ENCODE measurements at regions not wholly inside any gene's neighbourhood (a gene's known extent, or its start where the extent isn't known, plus 50 kb on each side); places are given as distances from the start of the nearest gene placed in this dataset.

DNA sequence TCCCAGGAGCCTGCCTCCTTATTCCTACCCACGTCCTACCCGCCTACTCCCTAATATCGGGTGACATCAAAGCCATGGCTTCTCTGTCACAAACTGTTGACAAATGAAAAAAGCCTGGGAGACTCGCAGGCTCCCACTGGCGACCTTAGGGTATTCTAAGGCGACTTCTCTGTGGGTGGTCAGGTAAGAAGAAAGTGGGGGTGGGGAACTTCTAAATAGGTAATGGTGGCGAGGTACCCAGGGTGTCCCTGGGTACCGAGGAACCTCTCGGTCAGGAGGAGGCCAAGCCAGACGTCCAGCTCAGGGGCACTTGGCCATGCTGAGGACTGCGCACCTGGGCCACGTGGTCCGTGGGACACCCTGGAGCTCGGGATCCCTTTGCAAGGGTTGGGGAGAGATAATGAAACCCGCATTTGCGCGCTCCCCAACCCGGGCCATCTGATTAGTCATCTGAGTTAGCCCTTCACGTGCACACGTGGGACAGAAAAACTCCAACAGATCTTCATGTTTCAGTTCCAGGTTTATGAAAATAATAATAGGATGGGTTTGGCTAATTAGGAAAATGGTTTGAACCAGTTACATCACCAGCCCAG, 78.2 kb downstream of the NR2F2 start:
- Histone ChIP-seq H3K27me3 (ENCODE audit: low read depth, low read length) (peaks cover 47% of the 10 kb centered on the region), H3K4me1 (ENCODE audit: control insufficient read depth in 1 of 2, insufficient read depth in 2 of 2, low read length in 2 of 2) (peaks cover 0 to 11% of the 10 kb centered on the region in 2 donors), H3K36me3 (ENCODE audit: control insufficient read depth in 1 of 2, insufficient read depth in 2 of 2, low read length in 2 of 2) (no peaks in the 10 kb centered on the region), H3K27ac (ENCODE audit: low read length) (no peak overlapping the region), H3K9me3 (ENCODE audit: control insufficient read depth in 1 of 2, low read length in 2 of 2) (no peaks in the 10 kb centered on the region), H3K4me3 (ENCODE audit: low read depth in 1 of 2, low read length in 2 of 2) (peak overlapping the region in 1 of 2 donors; percentile 50)

DNA sequence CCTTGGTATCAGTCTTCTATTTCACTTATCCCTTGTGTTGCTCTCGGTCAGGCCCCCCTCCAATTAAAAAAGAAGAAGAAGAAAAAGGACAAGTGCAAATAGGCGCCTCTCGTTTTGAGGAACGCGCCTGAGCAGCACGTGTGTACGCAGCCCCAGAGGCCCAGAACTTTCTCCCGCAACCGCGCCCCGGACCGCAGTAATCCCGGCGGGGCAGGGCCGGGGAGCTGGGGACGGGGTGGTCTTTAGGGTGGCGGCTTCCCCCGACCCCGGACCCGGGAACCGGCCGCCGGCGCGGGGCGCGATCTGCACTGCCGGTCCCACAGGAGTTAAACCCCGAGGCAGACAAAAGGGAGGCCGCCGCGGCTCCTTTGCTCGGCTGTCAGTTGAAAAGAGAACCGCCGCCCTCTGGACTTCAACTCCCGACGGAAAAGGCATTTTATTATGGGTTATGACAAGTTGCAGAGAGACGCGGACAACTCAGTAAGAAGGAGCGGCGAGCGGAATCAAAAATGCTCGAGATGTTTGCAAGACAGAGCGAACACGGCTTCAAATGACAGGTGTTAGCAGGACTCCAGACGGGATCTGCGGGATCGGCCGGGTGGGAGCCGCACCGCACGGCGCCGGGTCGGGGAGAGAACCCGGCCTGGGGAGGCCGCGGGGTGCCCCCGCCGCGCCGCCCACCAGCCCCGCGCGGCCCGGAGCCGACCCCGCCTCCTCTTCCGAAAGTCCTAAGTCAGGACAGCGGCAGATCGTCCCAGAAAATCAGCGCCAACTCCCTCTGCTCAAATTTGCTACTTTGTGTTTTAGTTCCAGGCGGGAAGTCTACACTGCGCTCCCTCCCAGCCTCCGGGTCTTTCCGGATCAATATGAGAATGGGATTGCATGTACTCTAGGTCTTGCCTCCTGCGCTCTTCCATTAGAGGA, 79.0 kb downstream of the NR2F2 start:
- peak overlapping the region in 1 of 2 donors; percentile 50 for H3K4me3 ChIP-seq (ENCODE audit: low read depth in 1 of 2, low read length in 2 of 2)
- H3K27me3 ChIP-seq (ENCODE audit: low read depth, low read length): peaks cover 48% of the 10 kb centered on the region
- peaks cover 0 to 11% of the 10 kb centered on the region in 2 donors for H3K4me1 ChIP-seq (ENCODE audit: control insufficient read depth in 1 of 2, insufficient read depth in 2 of 2, low read length in 2 of 2)
- H3K9me3 ChIP-seq (ENCODE audit: control insufficient read depth in 1 of 2, low read length in 2 of 2): no peaks in the 10 kb centered on the region
- no peaks in the 10 kb centered on the region for H3K36me3 ChIP-seq (ENCODE audit: control insufficient read depth in 1 of 2, insufficient read depth in 2 of 2, low read length in 2 of 2)
- H3K27ac ChIP-seq (ENCODE audit: low read length): no peak overlapping the region

DNA sequence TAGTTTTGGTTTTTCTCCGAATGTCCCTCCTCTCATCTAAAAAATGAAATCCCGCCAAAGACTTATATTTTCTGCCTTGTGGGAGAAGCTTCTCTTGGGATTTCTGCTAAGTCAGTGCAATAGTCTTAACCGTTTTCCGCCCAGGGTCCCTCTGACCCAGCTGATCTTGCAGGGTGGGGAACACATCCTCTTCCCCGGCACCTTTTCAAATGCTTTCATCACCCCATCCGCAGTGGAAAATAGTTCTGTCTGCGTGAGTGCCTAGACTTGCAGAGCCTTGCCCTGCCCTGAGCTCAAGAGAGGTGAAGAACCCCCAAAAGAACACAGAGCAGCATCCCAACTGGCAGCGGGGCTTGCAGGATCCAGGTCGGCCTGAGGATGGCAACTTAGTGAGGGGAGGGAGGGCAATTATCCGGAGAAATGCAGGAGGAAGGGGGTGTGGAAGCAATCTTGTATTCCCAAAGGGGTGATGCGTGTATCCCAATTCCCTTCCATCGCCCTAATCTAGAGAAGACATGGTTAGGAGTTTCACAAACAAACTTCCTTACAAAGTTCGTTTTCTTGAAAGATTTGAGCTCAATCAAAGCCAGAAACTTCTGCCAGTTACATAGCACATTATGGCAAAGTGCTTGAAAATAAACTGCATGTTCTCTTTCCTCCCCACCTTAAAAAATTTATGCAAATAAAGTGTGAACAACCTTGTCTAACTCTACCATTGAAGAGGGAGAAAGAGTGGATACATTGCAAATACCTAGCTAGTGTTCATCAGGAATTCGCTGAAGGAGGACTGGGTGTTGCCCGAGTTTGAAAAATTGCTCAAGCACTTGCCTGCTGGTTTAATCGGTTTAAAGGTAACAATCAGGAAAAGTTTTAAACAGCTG, 79.9 kb downstream of the NR2F2 start:
- Histone ChIP-seq H3K9me3 (ENCODE audit: control insufficient read depth in 1 of 2, low read length in 2 of 2) (no peaks in the 10 kb centered on the region), H3K36me3 (ENCODE audit: control insufficient read depth in 1 of 2, insufficient read depth in 2 of 2, low read length in 2 of 2) (no peaks in the 10 kb centered on the region), H3K4me3 (ENCODE audit: low read depth in 1 of 2, low read length in 2 of 2) (no peak overlapping the region), H3K27me3 (ENCODE audit: low read depth, low read length) (peaks cover 55% of the 10 kb centered on the region), H3K27ac (ENCODE audit: low read length) (no peak overlapping the region), H3K4me1 (ENCODE audit: control insufficient read depth in 1 of 2, insufficient read depth in 2 of 2, low read length in 2 of 2) (peaks cover 0 to 11% of the 10 kb centered on the region in 2 donors)

DNA sequence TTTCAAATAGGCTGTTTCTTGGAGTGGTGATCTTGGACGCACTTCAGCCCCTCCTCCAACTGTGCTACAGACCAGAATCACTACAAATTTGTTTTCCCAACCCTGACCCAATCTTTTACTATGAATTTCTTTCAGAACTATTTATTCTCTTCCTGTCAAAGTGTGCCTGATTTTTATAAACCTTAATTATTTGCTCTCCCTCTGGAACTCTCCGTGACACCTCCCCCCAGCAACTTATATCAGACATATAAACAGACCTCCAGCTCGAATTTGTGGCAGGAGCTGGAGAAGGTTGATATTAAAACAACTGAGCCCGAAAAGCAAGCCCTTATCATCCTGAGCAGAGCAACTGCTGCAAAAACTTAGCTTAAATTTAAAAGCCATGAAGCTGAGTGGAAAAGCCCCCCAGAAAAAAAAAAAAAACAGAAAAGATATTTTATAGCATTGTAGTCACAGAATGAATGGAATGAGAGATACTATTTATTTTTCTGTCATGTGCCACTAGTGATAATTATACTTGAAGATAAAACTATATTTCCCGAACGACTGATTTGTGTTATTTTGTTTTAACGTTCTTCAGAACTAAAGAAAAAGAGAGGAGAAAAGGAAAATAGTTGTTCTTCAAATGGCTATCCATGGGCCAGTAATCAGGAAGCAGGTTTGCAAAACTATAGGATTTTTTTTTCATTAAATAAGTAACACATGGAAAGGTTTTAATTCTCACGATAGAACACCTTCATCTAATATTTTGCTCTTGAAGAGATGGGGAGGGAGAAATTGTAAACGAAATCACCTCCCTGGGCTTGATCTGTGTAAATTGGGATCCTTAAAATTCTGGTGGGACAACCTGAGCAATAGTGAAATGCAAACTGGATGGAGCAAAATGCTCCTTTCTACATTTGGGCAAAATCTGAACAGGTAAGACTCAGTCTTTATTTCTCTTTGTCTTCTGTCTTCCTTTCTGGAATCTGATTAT, 80.8 kb downstream of the NR2F2 start:
- Histone ChIP-seq H3K36me3 (ENCODE audit: control insufficient read depth in 1 of 2, insufficient read depth in 2 of 2, low read length in 2 of 2) (no peaks in the 10 kb centered on the region), H3K27me3 (ENCODE audit: low read depth, low read length) (peaks cover 65% of the 10 kb centered on the region), H3K4me1 (ENCODE audit: control insufficient read depth in 1 of 2, insufficient read depth in 2 of 2, low read length in 2 of 2) (peaks cover 0 to 16% of the 10 kb centered on the region in 2 donors), H3K27ac (ENCODE audit: low read length) (no peak overlapping the region), H3K4me3 (ENCODE audit: low read depth in 1 of 2, low read length in 2 of 2) (no peak overlapping the region), H3K9me3 (ENCODE audit: control insufficient read depth in 1 of 2, low read length in 2 of 2) (no peaks in the 10 kb centered on the region)

DNA sequence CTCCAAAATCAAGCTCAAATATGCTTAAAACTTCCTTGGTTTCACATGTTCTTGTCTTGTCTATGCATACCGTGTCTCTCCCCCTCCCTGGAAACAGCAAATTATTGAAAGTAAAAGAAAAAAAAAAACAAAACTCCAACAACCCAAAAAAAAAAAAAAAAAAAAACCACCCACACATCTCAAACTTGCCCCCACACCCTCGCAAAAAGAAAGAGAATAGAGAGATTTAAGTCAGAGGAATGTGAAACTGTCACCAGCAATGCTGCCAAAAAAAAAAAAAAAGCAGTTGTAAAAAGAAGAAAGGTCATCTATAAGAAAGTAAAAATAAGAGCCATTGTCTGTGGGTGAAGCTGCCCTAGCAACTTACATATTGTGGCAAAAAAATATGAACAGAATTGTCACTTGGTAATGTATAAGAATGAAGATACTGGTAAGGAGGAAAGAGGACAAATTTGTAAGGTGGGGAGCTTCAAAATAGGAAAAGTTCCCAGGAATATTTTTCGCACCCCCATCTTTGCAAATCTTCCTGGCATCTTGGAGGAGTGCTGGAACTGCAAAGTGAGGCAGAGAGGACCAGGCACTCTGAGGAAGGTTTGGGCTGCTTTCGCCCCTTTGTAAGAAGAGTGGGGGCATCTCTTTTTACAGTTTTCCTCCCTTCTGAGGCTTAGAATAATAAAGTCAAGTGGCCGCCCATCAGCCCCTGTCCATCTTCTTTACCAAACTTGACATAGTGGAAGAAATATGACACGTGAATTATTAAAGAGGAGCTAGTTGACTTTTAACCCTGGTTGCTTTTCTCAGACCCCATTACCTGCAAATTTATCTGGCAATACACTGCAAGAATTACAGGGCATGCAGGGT, 81.8 kb downstream of the NR2F2 start:
- Histone ChIP-seq H3K4me3 (ENCODE audit: low read depth in 1 of 2, low read length in 2 of 2) (no peak overlapping the region), H3K9me3 (ENCODE audit: control insufficient read depth in 1 of 2, low read length in 2 of 2) (no peaks in the 10 kb centered on the region), H3K36me3 (ENCODE audit: control insufficient read depth in 1 of 2, insufficient read depth in 2 of 2, low read length in 2 of 2) (no peaks in the 10 kb centered on the region), H3K27ac (ENCODE audit: low read length) (no peak overlapping the region), H3K27me3 (ENCODE audit: low read depth, low read length) (peaks cover 74% of the 10 kb centered on the region), H3K4me1 (ENCODE audit: control insufficient read depth in 1 of 2, insufficient read depth in 2 of 2, low read length in 2 of 2) (peaks cover 0 to 25% of the 10 kb centered on the region in 2 donors)

DNA sequence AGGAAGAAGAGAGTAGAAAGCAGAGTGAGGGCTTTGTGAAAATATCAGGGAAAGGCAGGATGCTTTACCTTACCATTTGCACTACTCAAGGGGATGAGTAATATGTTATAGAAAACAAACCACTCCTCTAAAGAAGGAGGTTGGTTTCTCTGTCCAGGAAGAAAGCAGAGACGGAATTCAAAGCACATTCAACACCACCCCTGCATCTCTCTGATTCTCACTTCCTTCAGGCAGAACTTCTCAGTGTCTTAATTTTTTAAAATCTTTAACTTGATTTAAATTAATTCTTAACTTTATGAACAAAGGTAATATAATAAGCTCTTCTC, 82.4 kb downstream of the NR2F2 start:
- Histone ChIP-seq H3K27ac (ENCODE audit: low read length) (no peak overlapping the region), H3K4me1 (ENCODE audit: control insufficient read depth in 1 of 2, insufficient read depth in 2 of 2, low read length in 2 of 2) (peaks cover 0 to 30% of the 10 kb centered on the region in 2 donors), H3K4me3 (ENCODE audit: low read depth in 1 of 2, low read length in 2 of 2) (no peak overlapping the region), H3K9me3 (ENCODE audit: control insufficient read depth in 1 of 2, low read length in 2 of 2) (no peaks in the 10 kb centered on the region), H3K27me3 (ENCODE audit: low read depth, low read length) (peaks cover 80% of the 10 kb centered on the region), H3K36me3 (ENCODE audit: control insufficient read depth in 1 of 2, insufficient read depth in 2 of 2, low read length in 2 of 2) (no peaks in the 10 kb centered on the region)

DNA sequence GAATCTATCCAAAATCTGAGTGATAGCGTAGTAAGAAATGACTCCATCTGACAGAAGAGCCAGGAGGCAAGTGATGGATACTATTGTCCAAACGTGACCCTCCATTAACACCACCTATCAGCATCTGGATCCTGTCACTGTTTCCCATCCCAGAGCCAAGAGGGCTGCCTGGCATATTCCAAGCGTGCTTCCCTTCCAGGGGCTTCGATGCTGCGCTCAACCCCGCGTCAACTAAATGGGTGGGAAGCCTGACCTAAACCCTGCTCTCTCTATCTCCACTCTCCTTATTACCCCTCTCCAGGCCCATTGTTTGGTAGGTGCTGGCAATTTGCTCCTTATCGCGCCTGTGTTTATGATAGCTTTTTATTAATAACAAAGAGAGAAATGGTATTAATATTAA, 83.2 kb downstream of the NR2F2 start:
- H3K27ac ChIP-seq (ENCODE audit: low read length): no peak overlapping the region
- no peaks in the 10 kb centered on the region for H3K36me3 ChIP-seq (ENCODE audit: control insufficient read depth in 1 of 2, insufficient read depth in 2 of 2, low read length in 2 of 2)
- peaks cover 0 to 28% of the 10 kb centered on the region in 2 donors for H3K4me1 ChIP-seq (ENCODE audit: control insufficient read depth in 1 of 2, insufficient read depth in 2 of 2, low read length in 2 of 2)
- H3K27me3 ChIP-seq (ENCODE audit: low read depth, low read length): peaks cover 85% of the 10 kb centered on the region
- no peak overlapping the region for H3K4me3 ChIP-seq (ENCODE audit: low read depth in 1 of 2, low read length in 2 of 2)
- H3K9me3 ChIP-seq (ENCODE audit: control insufficient read depth in 1 of 2, low read length in 2 of 2): no peaks in the 10 kb centered on the region

DNA sequence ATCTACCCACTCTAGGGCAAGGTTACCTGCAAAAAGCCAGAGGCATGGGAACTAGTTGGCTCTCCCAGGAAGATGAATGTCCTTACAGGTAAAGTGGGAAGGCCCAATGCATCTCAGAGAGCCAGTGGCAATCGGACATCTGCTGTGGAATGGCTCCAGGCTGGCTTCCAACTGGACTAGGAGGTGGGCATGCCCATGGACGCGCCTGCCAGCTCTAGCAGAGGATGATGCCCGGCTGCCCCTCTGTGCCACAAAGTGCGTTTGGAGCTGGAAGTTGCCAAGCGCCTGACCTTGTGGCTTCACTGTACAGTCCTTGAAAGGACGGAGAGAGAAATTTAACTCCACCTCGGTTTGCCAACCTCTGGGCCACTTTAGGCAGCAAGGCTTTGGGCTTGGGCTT, 84.4 kb downstream of the NR2F2 start:
- Histone ChIP-seq H3K4me1 (ENCODE audit: control insufficient read depth in 1 of 2, insufficient read depth in 2 of 2, low read length in 2 of 2) (peaks cover 0 to 18% of the 10 kb centered on the region in 2 donors), H3K9me3 (ENCODE audit: control insufficient read depth in 1 of 2, low read length in 2 of 2) (no peaks in the 10 kb centered on the region), H3K27ac (ENCODE audit: low read length) (no peak overlapping the region), H3K27me3 (ENCODE audit: low read depth, low read length) (peaks cover 79% of the 10 kb centered on the region), H3K4me3 (ENCODE audit: low read depth in 1 of 2, low read length in 2 of 2) (no peak overlapping the region), H3K36me3 (ENCODE audit: control insufficient read depth in 1 of 2, insufficient read depth in 2 of 2, low read length in 2 of 2) (no peaks in the 10 kb centered on the region)

DNA sequence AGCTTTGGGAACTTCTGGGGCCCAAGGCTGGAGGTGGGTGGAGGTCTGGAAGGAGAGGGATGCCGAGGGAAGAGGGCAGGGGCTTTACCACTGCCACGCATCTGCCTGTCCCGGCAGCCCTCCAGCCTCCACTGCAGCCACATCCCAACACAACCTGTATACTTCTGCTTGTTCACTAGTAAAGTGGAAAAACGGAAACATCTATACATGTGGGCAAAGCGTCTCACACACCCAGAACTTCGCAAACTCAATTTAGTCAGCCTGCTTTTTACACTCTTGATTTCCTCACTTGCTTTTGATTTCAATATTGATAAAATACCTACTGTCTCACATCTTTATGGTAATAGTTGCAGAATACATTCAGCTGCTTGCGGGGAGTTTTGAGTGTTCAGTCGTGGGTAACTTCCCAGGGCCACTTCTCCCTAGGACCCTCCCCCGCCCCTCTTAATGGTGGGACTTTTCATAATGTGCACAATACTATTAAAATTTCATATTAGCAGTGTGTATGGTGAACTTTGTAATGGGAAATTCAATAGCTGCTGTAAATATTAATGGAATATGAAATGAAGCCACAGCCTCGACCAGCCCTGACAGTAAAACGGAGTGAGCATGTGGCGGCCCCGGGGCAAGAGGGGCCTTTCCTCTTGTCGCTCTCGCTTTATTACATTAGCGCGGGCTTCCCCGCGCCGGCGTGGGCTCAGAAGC, 85.2 kb downstream of the NR2F2 start:
- H3K36me3 ChIP-seq (ENCODE audit: control insufficient read depth in 1 of 2, insufficient read depth in 2 of 2, low read length in 2 of 2): no peaks in the 10 kb centered on the region
- H3K27me3 ChIP-seq (ENCODE audit: low read depth, low read length): peaks cover 80% of the 10 kb centered on the region
- H3K27ac ChIP-seq (ENCODE audit: low read length): no peak overlapping the region
- H3K4me1 ChIP-seq (ENCODE audit: control insufficient read depth in 1 of 2, insufficient read depth in 2 of 2, low read length in 2 of 2): peaks cover 0 to 18% of the 10 kb centered on the region in 2 donors
- H3K9me3 ChIP-seq (ENCODE audit: control insufficient read depth in 1 of 2, low read length in 2 of 2): no peaks in the 10 kb centered on the region
- peak overlapping the region in 1 of 2 donors; percentile 53 for H3K4me3 ChIP-seq (ENCODE audit: low read depth in 1 of 2, low read length in 2 of 2)
